Right lobe of liver (tissue), 6 donors: ENCODE measurements at regions not wholly inside any gene's neighbourhood (a gene's known extent, or its start where the extent isn't known, plus 50 kb on each side); places are given as distances from the start of the nearest gene placed in this dataset.

Experiments used
- ATAC-seq, 4 donors: fragments of 200-7000 bp; cut with Tn5 transposase; one replicate each; pipeline ENCODE4 v1.9.1; 2020; ENCODE audit warnings: mild to moderate bottlenecking in 4 of 4, moderate library complexity in 4 of 4
- DNase-seq, 3 donors: peaks; one replicate each; pipeline ENCODE4 v3.0.0-alpha.2; 2020
- H3K27ac ChIP-seq, 3 donors: fragments of 200-600 bp; one replicate each; pipeline ENCODE4 v1.8.0; 2022
- H3K27me3 ChIP-seq, 2 donors: fragments of 200-600 bp; one replicate each; pipeline ENCODE4 v1.8.0; 2022
- H3K36me3 ChIP-seq, 4 donors: fragments of 200-600 bp; sonication (generic) in 1 of 4; one replicate each; pipeline versions ENCODE4 v1.5.1 to v1.8.0; 2017 to 2022; ENCODE audit warnings: control low read depth in 1 of 4
- H3K4me1 ChIP-seq, 4 donors: fragments of 200-600 bp; sonication (generic) in 1 of 4; one replicate each; pipeline versions ENCODE4 v1.5.1 to v1.8.0; 2017 to 2022; ENCODE audit warnings: control low read depth in 1 of 4
- H3K4me3 ChIP-seq, 3 donors: fragments of 200-600 bp; one replicate each; pipeline ENCODE4 v1.8.0; 2022
- H3K9me3 ChIP-seq, 4 donors: fragments of 200-600 bp; sonication (generic) in 1 of 4; one replicate each; pipeline versions ENCODE4 v1.5.1 to v1.8.0; 2017 to 2022; ENCODE audit warnings: control low read depth in 1 of 4
- POLR2A ChIP-seq: fragments of 450-650 bp; IDR thresholded peaks from one replicate; pipeline ENCODE4 v1.6.1; 2017; ENCODE audit warnings: antibody characterized with exemption, mild to moderate bottlenecking
- WGBS: methylation state at CpG from one replicate; pipeline ENCODE4 v1.1.6; 2018; ENCODE audit warnings: low coverage, low lambda C conversion rate; ENCODE audit not compliant: insufficient coverage; ENCODE audit errors: missing lambda C conversion rate; 5-methylcytosine and 5-hydroxymethylcytosine counted together
- intact Hi-C, 2 donors: fragments of 100-400 bp; cut with DNase I; formaldehyde crosslinking; loops; one replicate each; pipeline versions ENCODE4 v1.11.2 to v1.14.1; 2022
- TF ChIP-seq, protein P1 (sequence below), 4 donors: fragments of 200-600 bp in 3 of 4; fragments of 450-650 bp in 1 of 4; IDR thresholded peaks; one replicate each; pipeline versions ENCODE4 v1.5.1 to v1.8.0; 2016 to 2022; ENCODE audit warnings: antibody characterized with exemption in 4 of 4, mild to moderate bottlenecking in 2 of 4
- donor health status: DM: no; HTN: yes; CAD: no.
- donor health status: DM: no; HTN: no; CAD: no.
- donor health status: DM: no; HTN: no; CAD: no.
- donor health status: DM: no; HTN: yes; CAD: no.
- donor health status: DM: no; HTN: yes; CAD: no.

DNA sequence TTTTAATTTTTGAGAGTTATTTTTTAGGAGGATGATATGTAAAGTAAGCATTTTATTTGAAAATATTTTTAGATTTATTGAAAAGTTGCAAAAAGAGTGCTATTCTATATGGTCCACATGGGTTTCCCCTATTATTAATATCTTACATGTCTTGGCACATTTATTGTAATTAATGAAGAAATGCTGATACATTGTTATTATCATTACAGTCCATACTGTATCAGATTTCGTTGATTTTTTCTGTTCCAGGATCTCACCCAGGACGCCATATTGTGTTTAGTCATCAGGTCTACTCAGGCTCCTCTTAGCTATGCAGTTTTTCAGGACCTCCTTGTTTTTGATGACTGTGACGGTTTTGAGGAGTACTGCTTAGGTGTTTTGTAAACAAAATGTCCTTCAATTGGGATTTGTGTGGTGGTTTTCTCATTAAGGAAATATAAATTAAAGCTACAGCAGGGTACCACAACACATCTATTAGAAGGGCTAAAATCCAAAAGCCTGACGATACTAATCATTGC lies 281.0 kb downstream of the SAMD5 start:
- no peaks in the 10 kb centered on the region for H3K9me3 ChIP-seq
- H3K4me3 ChIP-seq: no peak overlapping the region
- intact Hi-C loops: no loop called here
- ATAC-seq (no peak), DNase-seq (no peak)
- no peaks in the 10 kb centered on the region for H3K36me3 ChIP-seq
- H3K27me3 ChIP-seq: no peaks in the 10 kb centered on the region
- no peak overlapping the region for H3K27ac ChIP-seq
- TF ChIP-seq, protein P1, sequence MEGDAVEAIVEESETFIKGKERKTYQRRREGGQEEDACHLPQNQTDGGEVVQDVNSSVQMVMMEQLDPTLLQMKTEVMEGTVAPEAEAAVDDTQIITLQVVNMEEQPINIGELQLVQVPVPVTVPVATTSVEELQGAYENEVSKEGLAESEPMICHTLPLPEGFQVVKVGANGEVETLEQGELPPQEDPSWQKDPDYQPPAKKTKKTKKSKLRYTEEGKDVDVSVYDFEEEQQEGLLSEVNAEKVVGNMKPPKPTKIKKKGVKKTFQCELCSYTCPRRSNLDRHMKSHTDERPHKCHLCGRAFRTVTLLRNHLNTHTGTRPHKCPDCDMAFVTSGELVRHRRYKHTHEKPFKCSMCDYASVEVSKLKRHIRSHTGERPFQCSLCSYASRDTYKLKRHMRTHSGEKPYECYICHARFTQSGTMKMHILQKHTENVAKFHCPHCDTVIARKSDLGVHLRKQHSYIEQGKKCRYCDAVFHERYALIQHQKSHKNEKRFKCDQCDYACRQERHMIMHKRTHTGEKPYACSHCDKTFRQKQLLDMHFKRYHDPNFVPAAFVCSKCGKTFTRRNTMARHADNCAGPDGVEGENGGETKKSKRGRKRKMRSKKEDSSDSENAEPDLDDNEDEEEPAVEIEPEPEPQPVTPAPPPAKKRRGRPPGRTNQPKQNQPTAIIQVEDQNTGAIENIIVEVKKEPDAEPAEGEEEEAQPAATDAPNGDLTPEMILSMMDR (IDR thresholded peaks at IDR 0.05): no peak
- no peak for TF ChIP-seq POLR2A
- WGBS: 67% methylated on average over 4 of the region's 4 CpGs
- no peaks in the 10 kb centered on the region for H3K4me1 ChIP-seq

GRCh38 chr6:147793871-147794643 lies 285.6 kb downstream of the SAMD5 start:
- Histone ChIP-seq H3K9me3 (no peaks in the 10 kb centered on the region), H3K4me3 (no peak overlapping the region), H3K27ac (no peak overlapping the region), H3K27me3 (no peaks in the 10 kb centered on the region), H3K4me1 (no peaks in the 10 kb centered on the region), H3K36me3 (no peaks in the 10 kb centered on the region)
- ATAC-seq (no peak), DNase-seq (no peak)
- TF ChIP-seq POLR2A: no peak
- TF ChIP-seq, protein P1 (IDR thresholded peaks at IDR 0.05): no peak
- 50% methylated on average over 2 of the region's 2 CpGs for WGBS
- intact Hi-C loops: no loop called here

DNA sequence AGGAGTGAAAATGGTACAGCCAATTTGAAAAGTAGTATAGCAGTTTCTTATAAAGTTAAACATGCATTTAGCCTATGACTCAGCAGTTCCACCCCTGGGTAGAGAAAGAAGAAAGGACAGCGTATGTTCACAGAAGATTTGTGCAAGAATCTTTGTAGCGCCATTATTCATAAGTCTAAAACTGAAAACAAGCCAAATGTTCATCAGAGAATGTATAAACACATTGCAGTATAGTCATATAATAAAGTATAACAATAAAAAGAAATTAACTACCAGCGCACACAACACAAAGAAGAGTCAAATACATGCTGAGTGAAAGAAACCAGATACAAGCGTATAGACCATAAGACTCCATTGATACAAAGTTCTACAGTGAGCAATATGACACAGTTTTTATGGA lies 294.0 kb downstream of the SAMD5 start:
- no peak for ATAC-seq
- intact Hi-C loops: no loop called here

DNA sequence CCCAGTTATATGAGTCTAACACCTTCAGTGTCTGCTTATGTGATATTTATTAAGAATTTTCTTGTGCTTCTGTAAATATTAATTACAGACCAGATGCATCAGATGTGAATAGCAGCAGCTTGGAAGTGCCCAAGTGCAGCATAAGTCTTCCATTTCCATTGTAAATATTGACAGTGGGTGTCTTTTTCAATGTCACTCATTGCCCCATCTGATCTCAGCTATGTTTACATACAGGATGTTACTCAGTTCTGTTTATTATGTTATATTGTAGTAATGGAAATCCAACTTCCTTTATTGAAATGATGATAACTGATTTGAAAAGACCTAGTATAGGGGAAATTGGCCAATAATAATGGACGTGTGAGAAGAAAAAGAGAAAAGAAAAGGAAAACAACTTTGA lies 296.7 kb downstream of the SAMD5 start:
- TF ChIP-seq, protein P1 (IDR thresholded peaks at IDR 0.05): no peak
- TF ChIP-seq POLR2A: no peak

More for the DNA sequence above, 294.0 kb downstream of the SAMD5 start:
- 79% methylated on average over 4 of the region's 4 CpGs for WGBS
- peaks cover 0 to 9% (median 0%) of the 10 kb centered on the region in 4 donors for H3K9me3 ChIP-seq
- H3K4me3 ChIP-seq: no peak overlapping the region
- H3K36me3 ChIP-seq: no peaks in the 10 kb centered on the region
- no peaks in the 10 kb centered on the region for H3K4me1 ChIP-seq
- no peak overlapping the region for H3K27ac ChIP-seq
- H3K27me3 ChIP-seq: no peaks in the 10 kb centered on the region
- TF ChIP-seq POLR2A: no peak
- TF ChIP-seq, protein P1 (IDR thresholded peaks at IDR 0.05): no peak
- no peak for DNase-seq

More for the DNA sequence above, 296.7 kb downstream of the SAMD5 start:
- DNase-seq (no peak), ATAC-seq (no peak)
- Histone ChIP-seq H3K27me3 (no peaks in the 10 kb centered on the region), H3K36me3 (no peaks in the 10 kb centered on the region), H3K4me1 (no peaks in the 10 kb centered on the region), H3K27ac (no peak overlapping the region), H3K9me3 (peaks cover 0 to 9% (median 0%) of the 10 kb centered on the region in 4 donors), H3K4me3 (no peak overlapping the region)
- intact Hi-C loops: no loop called here
- 43% methylated on average over 1 of the region's 1 CpG for WGBS
